ENCODE measurements at regions not wholly inside any gene's neighbourhood (a gene's known extent, or its start where the extent isn't known, plus 50 kb on each side); places are given as distances from the start of the nearest gene placed in this dataset.
A peak's percentile ranks its signal among the peaks of the same experiment; 100 is the strongest.

DNA sequence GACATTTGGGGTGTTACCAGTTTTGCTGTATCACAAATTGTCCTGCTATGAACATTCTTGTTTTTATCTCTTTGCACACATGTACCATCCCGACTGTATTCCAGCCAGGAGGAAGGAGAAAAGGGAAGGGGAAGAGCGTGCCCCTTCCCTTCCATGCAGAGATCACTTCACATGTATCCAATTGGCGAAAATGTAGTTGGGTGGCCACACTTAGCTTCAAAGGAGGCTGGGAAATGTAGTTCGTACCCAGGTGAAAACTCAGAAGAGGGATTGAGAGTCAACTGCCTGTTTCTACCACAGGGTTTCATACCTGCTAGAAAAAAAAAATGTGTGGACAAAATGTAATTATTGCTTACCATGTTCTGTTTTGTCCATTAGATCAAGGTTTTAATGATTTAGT lies 189.1 kb upstream of the PELI2 start:
- no peaks in the 10 kb centered on the region for H3K36me3 ChIP-seq (ENCODE audit: insufficient read depth, low read length)
- no peaks in the 10 kb centered on the region for H3K9me3 ChIP-seq (ENCODE audit: insufficient read depth, low read depth, low read length)
- peaks cover 3% of the 10 kb centered on the region for H3K36me3 Mint-ChIP-seq (ENCODE audit: low read depth, unreplicated experiment)
- no peak for TF ChIP-seq EZH2 (IDR thresholded peaks at IDR 0.05; ENCODE audit: insufficient read depth, low read length)
- TF ChIP-seq, protein P1, sequence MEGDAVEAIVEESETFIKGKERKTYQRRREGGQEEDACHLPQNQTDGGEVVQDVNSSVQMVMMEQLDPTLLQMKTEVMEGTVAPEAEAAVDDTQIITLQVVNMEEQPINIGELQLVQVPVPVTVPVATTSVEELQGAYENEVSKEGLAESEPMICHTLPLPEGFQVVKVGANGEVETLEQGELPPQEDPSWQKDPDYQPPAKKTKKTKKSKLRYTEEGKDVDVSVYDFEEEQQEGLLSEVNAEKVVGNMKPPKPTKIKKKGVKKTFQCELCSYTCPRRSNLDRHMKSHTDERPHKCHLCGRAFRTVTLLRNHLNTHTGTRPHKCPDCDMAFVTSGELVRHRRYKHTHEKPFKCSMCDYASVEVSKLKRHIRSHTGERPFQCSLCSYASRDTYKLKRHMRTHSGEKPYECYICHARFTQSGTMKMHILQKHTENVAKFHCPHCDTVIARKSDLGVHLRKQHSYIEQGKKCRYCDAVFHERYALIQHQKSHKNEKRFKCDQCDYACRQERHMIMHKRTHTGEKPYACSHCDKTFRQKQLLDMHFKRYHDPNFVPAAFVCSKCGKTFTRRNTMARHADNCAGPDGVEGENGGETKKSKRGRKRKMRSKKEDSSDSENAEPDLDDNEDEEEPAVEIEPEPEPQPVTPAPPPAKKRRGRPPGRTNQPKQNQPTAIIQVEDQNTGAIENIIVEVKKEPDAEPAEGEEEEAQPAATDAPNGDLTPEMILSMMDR (IDR thresholded peaks at IDR 0.05; ENCODE audit: insufficient read depth, low read depth, low read length), result no peak
- no peaks in the 10 kb centered on the region for H3K4me1 ChIP-seq (ENCODE audit: insufficient read depth, low read length)
- no peak overlapping the region for H3K27ac Mint-ChIP-seq (ENCODE audit: unreplicated experiment)
- no peak overlapping the region for H3K4me3 Mint-ChIP-seq (ENCODE audit: unreplicated experiment)
- peaks cover 3% of the 10 kb centered on the region for H3K9me3 Mint-ChIP-seq (ENCODE audit: unreplicated experiment)
- DNase-seq (ENCODE audit: low read depth) (no peak), FAIRE-seq (no peak)
- H3K4me1 Mint-ChIP-seq (ENCODE audit: low read depth, unreplicated experiment), result no peaks in the 10 kb centered on the region
- H3K79me2 ChIP-seq (ENCODE audit: insufficient read depth, low read length), result no peaks in the 10 kb centered on the region
- H3K4me3 ChIP-seq (ENCODE audit: insufficient read depth, low read depth, low read length), result no peak overlapping the region
- H3K9ac ChIP-seq (ENCODE audit: low read length), result no peak overlapping the region
- H4K20me1 ChIP-seq (ENCODE audit: insufficient read depth, low read length), result no peaks in the 10 kb centered on the region
- no peak overlapping the region for H3K27ac ChIP-seq (ENCODE audit: low read depth, low read length)
- peaks cover 2% of the 10 kb centered on the region for H3K27me3 ChIP-seq (ENCODE audit: insufficient read depth, low read length)
- H3K27me3 Mint-ChIP-seq (ENCODE audit: low read depth, unreplicated experiment), result no peaks in the 10 kb centered on the region
- H2AFZ ChIP-seq (ENCODE audit: low read depth, low read length), result no peak overlapping the region
- no peak overlapping the region for H3K4me2 ChIP-seq (ENCODE audit: low read length)

DNA sequence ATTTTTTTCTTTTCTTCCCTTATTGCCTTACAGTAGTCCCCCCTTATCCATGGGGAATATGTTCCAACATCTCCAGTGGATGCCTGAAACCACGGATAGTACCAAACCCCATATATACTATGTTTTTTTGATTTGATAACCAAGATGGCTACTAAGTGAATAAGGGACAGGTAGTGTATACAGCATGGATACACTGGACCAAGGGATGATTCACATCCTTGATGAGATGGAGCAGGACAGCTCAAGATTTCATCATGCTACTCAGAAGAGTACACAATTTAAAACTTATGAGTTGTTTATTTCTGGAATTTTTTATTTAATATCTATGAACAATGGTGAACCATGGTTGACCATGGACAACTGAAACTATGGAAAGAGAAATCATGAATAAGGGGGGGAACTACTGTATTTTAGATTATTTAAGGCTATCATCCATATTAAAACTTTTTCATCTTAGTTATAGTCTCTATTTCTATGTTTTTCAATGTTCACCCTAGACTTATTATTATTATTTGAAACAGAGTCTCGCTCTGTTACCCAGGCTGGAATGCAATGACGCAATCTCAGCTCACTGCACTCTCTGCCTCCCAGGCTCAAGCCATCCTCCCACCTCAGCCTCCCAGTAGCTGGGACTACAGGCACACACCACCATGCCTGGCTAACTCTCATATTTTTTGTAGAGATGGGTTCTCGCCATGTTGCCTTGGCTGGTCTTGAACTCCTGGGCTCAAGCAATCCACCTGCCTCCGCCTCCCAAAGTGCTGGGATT lies 188.0 kb upstream of the PELI2 start:
- no peaks in the 10 kb centered on the region for H3K9me3 ChIP-seq (ENCODE audit: insufficient read depth, low read depth, low read length)
- no peak for DNase-seq (ENCODE audit: low read depth)
- no peak overlapping the region for H3K27ac ChIP-seq (ENCODE audit: low read depth, low read length)
- no peak for FAIRE-seq
- no peak overlapping the region for H3K9ac ChIP-seq (ENCODE audit: low read length)
- Mint-ChIP-seq H3K27me3 (ENCODE audit: low read depth, unreplicated experiment) (no peaks in the 10 kb centered on the region), H3K4me1 (ENCODE audit: low read depth, unreplicated experiment) (no peaks in the 10 kb centered on the region), H3K27ac (ENCODE audit: unreplicated experiment) (no peak overlapping the region), H3K36me3 (ENCODE audit: low read depth, unreplicated experiment) (peaks cover 3% of the 10 kb centered on the region), H3K4me3 (ENCODE audit: unreplicated experiment) (no peak overlapping the region), H3K9me3 (ENCODE audit: unreplicated experiment) (peaks cover 3% of the 10 kb centered on the region)
- no peaks in the 10 kb centered on the region for H3K4me1 ChIP-seq (ENCODE audit: insufficient read depth, low read length)
- TF ChIP-seq EZH2 (IDR thresholded peaks at IDR 0.05; ENCODE audit: insufficient read depth, low read length), result no peak
- TF ChIP-seq, protein P1 (IDR thresholded peaks at IDR 0.05; ENCODE audit: insufficient read depth, low read depth, low read length), result no peak
- peaks cover 2% of the 10 kb centered on the region for H3K27me3 ChIP-seq (ENCODE audit: insufficient read depth, low read length)
- H3K79me2 ChIP-seq (ENCODE audit: insufficient read depth, low read length), result no peaks in the 10 kb centered on the region
- no peaks in the 10 kb centered on the region for H3K36me3 ChIP-seq (ENCODE audit: insufficient read depth, low read length)
- no peak overlapping the region for H3K4me2 ChIP-seq (ENCODE audit: low read length)
- no peaks in the 10 kb centered on the region for H4K20me1 ChIP-seq (ENCODE audit: insufficient read depth, low read length)
- no peak overlapping the region for H3K4me3 ChIP-seq (ENCODE audit: insufficient read depth, low read depth, low read length)
- no peak overlapping the region for H2AFZ ChIP-seq (ENCODE audit: low read depth, low read length)

DNA sequence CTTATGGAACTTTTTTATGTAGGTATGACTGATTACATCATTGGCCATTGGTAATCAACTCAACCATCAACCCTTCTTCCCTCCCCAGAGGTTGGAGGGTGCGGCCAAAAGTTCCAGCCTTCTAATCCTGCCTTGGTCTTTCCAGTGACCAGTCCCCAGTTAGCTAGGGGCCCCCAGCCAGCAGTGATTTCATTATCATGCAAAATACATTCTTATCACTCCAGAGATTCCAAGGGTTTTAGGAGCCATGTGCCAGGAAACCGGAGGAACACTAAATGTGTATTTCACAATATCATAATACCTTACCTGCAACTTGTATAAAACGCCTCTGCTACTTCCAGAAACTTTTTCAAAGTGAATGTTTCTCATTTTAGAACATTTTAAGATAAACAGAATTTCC lies 181.5 kb upstream of the PELI2 start:
- no peak overlapping the region for H3K4me3 Mint-ChIP-seq (ENCODE audit: unreplicated experiment)
- Histone ChIP-seq H3K4me3 (ENCODE audit: insufficient read depth, low read depth, low read length) (no peak overlapping the region), H3K4me1 (ENCODE audit: insufficient read depth, low read length) (no peaks in the 10 kb centered on the region), H4K20me1 (ENCODE audit: insufficient read depth, low read length) (no peaks in the 10 kb centered on the region), H3K36me3 (ENCODE audit: insufficient read depth, low read length) (no peaks in the 10 kb centered on the region), H3K9ac (ENCODE audit: low read length) (no peak overlapping the region), H3K4me2 (ENCODE audit: low read length) (no peak overlapping the region), H3K27me3 (ENCODE audit: insufficient read depth, low read length) (no peaks in the 10 kb centered on the region), H3K79me2 (ENCODE audit: insufficient read depth, low read length) (no peaks in the 10 kb centered on the region), H2AFZ (ENCODE audit: low read depth, low read length) (no peak overlapping the region), H3K27ac (ENCODE audit: low read depth, low read length) (no peak overlapping the region), H3K9me3 (ENCODE audit: insufficient read depth, low read depth, low read length) (no peaks in the 10 kb centered on the region)
- TF ChIP-seq, protein P1 (IDR thresholded peaks at IDR 0.05; ENCODE audit: insufficient read depth, low read depth, low read length), result no peak
- TF ChIP-seq EZH2 (IDR thresholded peaks at IDR 0.05; ENCODE audit: insufficient read depth, low read length), result no peak
- H3K27me3 Mint-ChIP-seq (ENCODE audit: low read depth, unreplicated experiment), result no peaks in the 10 kb centered on the region
- DNase-seq (ENCODE audit: low read depth) (peak; percentile 3), FAIRE-seq (no peak)
- peaks cover 7% of the 10 kb centered on the region for H3K9me3 Mint-ChIP-seq (ENCODE audit: unreplicated experiment)
- no peaks in the 10 kb centered on the region for H3K4me1 Mint-ChIP-seq (ENCODE audit: low read depth, unreplicated experiment)
- peaks cover 3% of the 10 kb centered on the region for H3K36me3 Mint-ChIP-seq (ENCODE audit: low read depth, unreplicated experiment)
- H3K27ac Mint-ChIP-seq (ENCODE audit: unreplicated experiment), result no peak overlapping the region
